NCI-H2107 treated with DMSO at 0.1 percent for 48 hours (cell line): ENCODE measurements at regions not wholly inside any gene's neighbourhood (a gene's known extent, or its start where the extent isn't known, plus 50 kb on each side); places are given as distances from the start of the nearest gene placed in this dataset.
"Not testable (repeated sequence)": the region's sequence is repeated elsewhere in the genome, so short reads cannot be mapped to it uniquely, and the experiment has no call there.

Experiments used
- DNase-seq: peaks from one replicate; lab custom pipeline; 2025; ENCODE audit not compliant: unreplicated experiment; lab: John Stamatoyannopoulos, UW

GRCh38 chr9:82764061-82764668 lies 298.8 kb downstream of the RASEF start:
- no peak for DNase-seq

- not testable (repeated sequence) for DNase-seq
These were observed 288.2 kb downstream of the RASEF start for GRCh38 chr9:82774707-82775231.

GRCh38 chr9:82776508-82776907 lies 286.4 kb downstream of the RASEF start:
- no peak for DNase-seq

- DNase-seq = no peak
These were observed 285.6 kb downstream of the RASEF start for GRCh38 chr9:82777366-82777765.

- DNase-seq = not testable (repeated sequence)
These were observed 284.0 kb downstream of the RASEF start for GRCh38 chr9:82778923-82779322.

GRCh38 chr9:82780017-82780416 lies 282.9 kb downstream of the RASEF start:
- DNase-seq = no peak

- no peak for DNase-seq
These were observed 281.0 kb downstream of the RASEF start for GRCh38 chr9:82781921-82782392.

- DNase-seq = no peak
These were observed 279.9 kb downstream of the RASEF start for GRCh38 chr9:82783045-82783444.

- no peak for DNase-seq
These were observed 278.4 kb downstream of the RASEF start for GRCh38 chr9:82784589-82784988.

- no peak for DNase-seq
These were observed 273.7 kb downstream of the RASEF start for GRCh38 chr9:82789155-82789824.

- no peak for DNase-seq
These were observed 272.1 kb downstream of the RASEF start for GRCh38 chr9:82790875-82791274.

GRCh38 chr9:82791692-82792091 lies 271.2 kb downstream of the RASEF start:
- no peak for DNase-seq

GRCh38 chr9:82797534-82797933 lies 265.4 kb downstream of the RASEF start:
- no peak for DNase-seq

- no peak for DNase-seq
These were observed 263.7 kb downstream of the RASEF start for GRCh38 chr9:82799286-82799685.

- DNase-seq = no peak
These were observed 257.9 kb downstream of the RASEF start for GRCh38 chr9:82805027-82805426.

GRCh38 chr9:82808478-82808877 lies 254.5 kb downstream of the RASEF start:
- no peak for DNase-seq

GRCh38 chr9:82810915-82811314 lies 252.0 kb downstream of the RASEF start:
- DNase-seq = no peak

GRCh38 chr9:82819260-82819659 lies 243.7 kb downstream of the RASEF start:
- no peak for DNase-seq

GRCh38 chr9:82820186-82820585 lies 242.8 kb downstream of the RASEF start:
- DNase-seq = no peak

GRCh38 chr9:82829818-82830217 lies 233.1 kb downstream of the RASEF start:
- no peak for DNase-seq

GRCh38 chr9:82865524-82865923 lies 197.4 kb downstream of the RASEF start:
- no peak for DNase-seq

GRCh38 chr9:82880336-82881050 lies 182.4 kb downstream of the RASEF start:
- DNase-seq = no peak
